H9 (cell line): ENCODE measurements at regions not wholly inside any gene's neighbourhood (a gene's known extent, or its start where the extent isn't known, plus 50 kb on each side); places are given as distances from the start of the nearest gene placed in this dataset.

Source experiments
- DNase-seq: peaks from one replicate; pipeline ENCODE4 v3.0.0-alpha.2; 2017
- H2AFZ ChIP-seq: one replicate; pipeline ENCODE4 v1.6.1; 2013; ENCODE audit warnings: mild to moderate bottlenecking, low read length, control low read depth, moderate library complexity
- H2AK5ac ChIP-seq: 2 replicates; pipeline ENCODE4 v1.6.1; 2013; ENCODE audit warnings: low read length, control low read depth, mixed read lengths; ENCODE audit not compliant: insufficient read length
- H2BK120ac ChIP-seq: one replicate; pipeline ENCODE4 v1.6.1; 2013; ENCODE audit warnings: low read depth, mild to moderate bottlenecking, low read length, control low read depth, inconsistent platforms; ENCODE audit not compliant: poor library complexity, severe bottlenecking
- H2BK12ac ChIP-seq: 2 replicates; pipeline ENCODE4 v1.6.1; 2013; ENCODE audit warnings: low read length, control low read depth, mixed read lengths, low read depth; ENCODE audit not compliant: insufficient read length
- H2BK15ac ChIP-seq: 2 replicates; pipeline ENCODE4 v1.6.1; 2013; ENCODE audit warnings: low read depth, low read length, control low read depth
- H2BK20ac ChIP-seq: one replicate; pipeline ENCODE4 v1.6.1; 2013; ENCODE audit warnings: low read depth, mild to moderate bottlenecking, low read length, control low read depth, inconsistent platforms; ENCODE audit not compliant: poor library complexity, severe bottlenecking
- H2BK5ac ChIP-seq: 2 replicates; pipeline ENCODE4 v1.6.1; 2013; ENCODE audit warnings: low read length, control low read depth, mixed read lengths; ENCODE audit not compliant: insufficient read length
- H3K14ac ChIP-seq: 2 replicates; pipeline ENCODE4 v1.6.1; 2013; ENCODE audit warnings: low read length, control low read depth; ENCODE audit not compliant: insufficient read depth
- H3K18ac ChIP-seq: 2 replicates; pipeline ENCODE4 v1.6.1; 2013; ENCODE audit warnings: low read depth, mild to moderate bottlenecking, mixed read lengths, low read length, control low read depth; ENCODE audit not compliant: insufficient read length
- H3K23ac ChIP-seq: 2 replicates; pipeline ENCODE4 v1.6.1; 2013; ENCODE audit warnings: low read length, control low read depth, mixed read lengths, low read depth; ENCODE audit not compliant: insufficient read length
- H3K23me2 ChIP-seq: 2 replicates; pipeline ENCODE4 v1.6.1; 2013; ENCODE audit warnings: low read depth, mild to moderate bottlenecking, mixed read lengths, low read length, control low read depth; ENCODE audit not compliant: insufficient read length, poor library complexity, severe bottlenecking
- H3K27ac ChIP-seq: 2 replicates; pipeline ENCODE4 v1.5.1; 2013; ENCODE audit warnings: low read length, control low read depth, mixed read lengths, low read depth; ENCODE audit not compliant: insufficient read length
- H3K27me3 ChIP-seq: 2 replicates; pipeline ENCODE4 v1.6.1; 2013; ENCODE audit warnings: low read length, control low read depth, inconsistent platforms; ENCODE audit not compliant: insufficient read depth
- H3K4ac ChIP-seq: 2 replicates; pipeline ENCODE4 v1.6.1; 2013; ENCODE audit warnings: low read depth, mild to moderate bottlenecking, control low read depth, inconsistent platforms, low read length, moderate library complexity
- H3K4me1 ChIP-seq: 2 replicates; pipeline ENCODE4 v1.6.1; 2013; ENCODE audit warnings: low read length, control low read depth, inconsistent platforms; ENCODE audit not compliant: insufficient read depth
- H3K4me2 ChIP-seq: 2 replicates; pipeline ENCODE4 v1.6.1; 2013; ENCODE audit warnings: low read length, control low read depth, mixed read lengths; ENCODE audit not compliant: insufficient read length, insufficient read depth
- H3K56ac ChIP-seq: 2 replicates; pipeline ENCODE4 v1.6.1; 2013; ENCODE audit warnings: low read depth, mild to moderate bottlenecking, mixed read lengths, low read length, control low read depth; ENCODE audit not compliant: insufficient read length
- H3K79me1 ChIP-seq: 2 replicates; pipeline ENCODE4 v1.6.1; 2013; ENCODE audit warnings: low read depth, mild to moderate bottlenecking, moderate library complexity, low read length, control low read depth, inconsistent platforms; ENCODE audit not compliant: insufficient read depth, poor library complexity, severe bottlenecking
- H3K79me2 ChIP-seq: 2 replicates; pipeline ENCODE4 v1.6.1; 2013; ENCODE audit warnings: low read length, control low read depth, inconsistent platforms; ENCODE audit not compliant: insufficient read depth
- H3K9ac ChIP-seq: 2 replicates; pipeline ENCODE4 v1.6.1; 2013; ENCODE audit warnings: low read length, control low read depth, mixed read lengths; ENCODE audit not compliant: insufficient read length; ENCODE audit errors: extremely low read depth
- H3K9me3 ChIP-seq: one replicate; pipeline ENCODE4 v1.6.1; 2013; ENCODE audit warnings: low read depth, low read length, inconsistent platforms; ENCODE audit not compliant: control insufficient read depth
- H3T11ph ChIP-seq: one replicate; pipeline ENCODE4 v1.6.1; 2013; ENCODE audit warnings: mild to moderate bottlenecking, low read length, control low read depth, inconsistent platforms
- H4K20me1 ChIP-seq: one replicate; pipeline ENCODE4 v1.6.1; 2013; ENCODE audit not compliant: control insufficient read depth, insufficient read length, insufficient read depth
- H4K5ac ChIP-seq: 2 replicates; pipeline ENCODE4 v1.6.1; 2013; ENCODE audit warnings: low read depth, mild to moderate bottlenecking, mixed read lengths, low read length, control low read depth; ENCODE audit not compliant: insufficient read length
- H4K8ac ChIP-seq: replicated peaks from 2 replicates; pipeline ENCODE4 v1.6.1; 2013; ENCODE audit warnings: low read length, control low read depth, mixed read lengths, low read depth; ENCODE audit not compliant: insufficient read length
- H4K91ac ChIP-seq: 2 replicates; pipeline ENCODE4 v1.6.1; 2013; ENCODE audit warnings: low read depth, mild to moderate bottlenecking, moderate library complexity, mixed read lengths, low read length, control low read depth; ENCODE audit not compliant: insufficient read length
- H3K27ac Mint-ChIP-seq, 3 experiments: 2 replicates in 2 of 3; 3 replicates in 1 of 3; pipeline ENCODE4 v1.8.0; 2020 to 2021; ENCODE audit warnings: mixed read lengths in 3 of 3, mild to moderate bottlenecking in 1 of 3, moderate library complexity in 1 of 3
- H3K27me3 Mint-ChIP-seq: 2 replicates; pipeline ENCODE4 v1.8.0; 2021; ENCODE audit warnings: low read depth, mild to moderate bottlenecking, moderate library complexity, mixed read lengths
- H3K36me3 Mint-ChIP-seq, 3 experiments: 2 replicates in 2 of 3; 3 replicates in 1 of 3; pipeline ENCODE4 v1.8.0; 2020 to 2021; ENCODE audit warnings: low read depth in 3 of 3, mixed read lengths in 3 of 3; ENCODE audit not compliant: insufficient read depth in 1 of 3
- H3K4me1 Mint-ChIP-seq, 2 experiments: 2 replicates each; pipeline ENCODE4 v1.8.0; 2020; ENCODE audit warnings: mixed read lengths in 2 of 2
- H3K4me3 Mint-ChIP-seq, 2 experiments: 2 replicates in 1 of 2; 3 replicates in 1 of 2; pipeline ENCODE4 v1.8.0; 2020 to 2021; ENCODE audit warnings: mild to moderate bottlenecking in 2 of 2, mixed read lengths in 2 of 2, moderate library complexity in 1 of 2
- H3K9me3 Mint-ChIP-seq, 2 experiments: 2 replicates in 1 of 2; 3 replicates in 1 of 2; pipeline ENCODE4 v1.8.0; 2020; ENCODE audit warnings: mild to moderate bottlenecking in 2 of 2, mixed read lengths in 2 of 2, moderate library complexity in 1 of 2
- TF ChIP-seq, protein P1 (sequence below): fragments of 200-600 bp; sonication (generic); conservative IDR thresholded peaks from 3 replicates; pipeline ENCODE4 v1.8.0; 2021; ENCODE audit warnings: antibody characterized with exemption, mild to moderate bottlenecking

DNA sequence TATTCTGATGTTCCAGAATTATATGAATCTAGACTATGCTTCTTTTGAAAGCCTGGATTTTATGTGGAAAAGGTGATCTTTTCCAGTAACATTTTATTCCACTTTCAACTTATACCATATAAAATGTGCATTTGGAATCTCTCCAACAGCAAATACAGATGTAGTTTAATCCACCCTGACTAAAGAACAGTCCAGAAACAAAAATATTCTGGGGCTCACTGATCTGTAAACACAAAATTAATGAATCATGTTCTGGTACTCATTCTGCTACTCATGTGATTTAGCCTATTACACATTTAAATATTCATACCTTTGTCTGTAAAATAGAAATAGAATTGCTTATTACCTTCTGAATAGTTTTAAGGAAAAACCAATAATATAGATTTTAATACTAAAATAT lies 125.8 kb downstream of the ARRDC3 start:
- no peak overlapping the region for H2AK5ac ChIP-seq
- DNase-seq = no peak
- H4K8ac ChIP-seq = no peak overlapping the region
- no peaks in the 10 kb centered on the region for H4K20me1 ChIP-seq
- Mint-ChIP-seq H3K4me3 (no peak overlapping the region), H3K9me3 (no peaks in the 10 kb centered on the region), H3K27ac (no peak overlapping the region), H3K4me1 (peaks cover 5 to 6% of the 10 kb centered on the region in 2 experiments; a peak in 2 of 4 replicates), H3K27me3 (no peaks in the 10 kb centered on the region), H3K36me3 (no peaks in the 10 kb centered on the region; a peak in 1 of 7 replicates)
- no peak overlapping the region for H3K4me2 ChIP-seq
- no peak overlapping the region for H3K27ac ChIP-seq
- no peak overlapping the region for H3K14ac ChIP-seq
- H4K5ac ChIP-seq = no peak overlapping the region
- no peaks in the 10 kb centered on the region for H3K4me1 ChIP-seq
- no peak overlapping the region for H2BK20ac ChIP-seq
- no peaks in the 10 kb centered on the region for H3K23me2 ChIP-seq
- H3K18ac ChIP-seq = no peak overlapping the region
- TF ChIP-seq, protein P1, sequence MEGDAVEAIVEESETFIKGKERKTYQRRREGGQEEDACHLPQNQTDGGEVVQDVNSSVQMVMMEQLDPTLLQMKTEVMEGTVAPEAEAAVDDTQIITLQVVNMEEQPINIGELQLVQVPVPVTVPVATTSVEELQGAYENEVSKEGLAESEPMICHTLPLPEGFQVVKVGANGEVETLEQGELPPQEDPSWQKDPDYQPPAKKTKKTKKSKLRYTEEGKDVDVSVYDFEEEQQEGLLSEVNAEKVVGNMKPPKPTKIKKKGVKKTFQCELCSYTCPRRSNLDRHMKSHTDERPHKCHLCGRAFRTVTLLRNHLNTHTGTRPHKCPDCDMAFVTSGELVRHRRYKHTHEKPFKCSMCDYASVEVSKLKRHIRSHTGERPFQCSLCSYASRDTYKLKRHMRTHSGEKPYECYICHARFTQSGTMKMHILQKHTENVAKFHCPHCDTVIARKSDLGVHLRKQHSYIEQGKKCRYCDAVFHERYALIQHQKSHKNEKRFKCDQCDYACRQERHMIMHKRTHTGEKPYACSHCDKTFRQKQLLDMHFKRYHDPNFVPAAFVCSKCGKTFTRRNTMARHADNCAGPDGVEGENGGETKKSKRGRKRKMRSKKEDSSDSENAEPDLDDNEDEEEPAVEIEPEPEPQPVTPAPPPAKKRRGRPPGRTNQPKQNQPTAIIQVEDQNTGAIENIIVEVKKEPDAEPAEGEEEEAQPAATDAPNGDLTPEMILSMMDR = no peak
- H2BK120ac ChIP-seq = no peak overlapping the region
- no peak overlapping the region for H2BK5ac ChIP-seq
- no peak overlapping the region for H4K91ac ChIP-seq
- H3K79me2 ChIP-seq = no peaks in the 10 kb centered on the region
- H3K9me3 ChIP-seq = no peaks in the 10 kb centered on the region
- H2BK15ac ChIP-seq = no peak overlapping the region
- no peak overlapping the region for H3K9ac ChIP-seq
- H2BK12ac ChIP-seq = no peak overlapping the region
- no peak overlapping the region for H3T11ph ChIP-seq
- no peak overlapping the region for H3K4ac ChIP-seq
- no peaks in the 10 kb centered on the region for H3K79me1 ChIP-seq
- no peaks in the 10 kb centered on the region for H3K27me3 ChIP-seq
- no peak overlapping the region for H2AFZ ChIP-seq
- H3K23ac ChIP-seq = no peak overlapping the region
- no peak overlapping the region for H3K56ac ChIP-seq
